PFSK-1 (cell line): ENCODE measurements at regions not wholly inside any gene's neighbourhood (a gene's known extent, or its start where the extent isn't known, plus 50 kb on each side); places are given as distances from the start of the nearest gene placed in this dataset.

ENCODE experiments used
- FOXP2 ChIP-seq: optimal IDR thresholded peaks from 2 replicates; pipeline ENCODE3; 2011; ENCODE audit warnings: borderline replicate concordance, control low read depth, inconsistent platforms; ENCODE audit not compliant: insufficient read depth; ENCODE audit errors: extremely low read length, extremely low read depth
- POLR2AphosphoS5 ChIP-seq: IDR thresholded peaks from 2 replicates; pipeline ENCODE4 v1.6.1; 2012; ENCODE audit warnings: low read depth, mild to moderate bottlenecking, control low read depth, low read length, moderate library complexity
- SIN3A ChIP-seq: IDR thresholded peaks from 2 replicates; pipeline ENCODE4 v1.6.1; 2012; ENCODE audit warnings: mild to moderate bottlenecking, low read length, moderate library complexity, borderline replicate concordance; ENCODE audit not compliant: insufficient read depth
- TAF1 ChIP-seq: IDR thresholded peaks from 2 replicates; pipeline ENCODE4 v1.6.1; 2012; ENCODE audit warnings: low read length, control low read depth, borderline replicate concordance; ENCODE audit not compliant: insufficient read depth
- TF ChIP-seq, protein P1 (sequence below), 2 experiments: IDR thresholded peaks; 2 replicates each; pipeline versions ENCODE4 v1.6.1 to v1.8.0; 2011 to 2012; ENCODE audit warnings: low read depth in 2 of 2, low read length in 2 of 2, control low read depth in 1 of 2, inconsistent platforms in 1 of 2, mild to moderate bottlenecking in 1 of 2, moderate library complexity in 1 of 2; ENCODE audit not compliant: insufficient read depth in 1 of 2

DNA sequence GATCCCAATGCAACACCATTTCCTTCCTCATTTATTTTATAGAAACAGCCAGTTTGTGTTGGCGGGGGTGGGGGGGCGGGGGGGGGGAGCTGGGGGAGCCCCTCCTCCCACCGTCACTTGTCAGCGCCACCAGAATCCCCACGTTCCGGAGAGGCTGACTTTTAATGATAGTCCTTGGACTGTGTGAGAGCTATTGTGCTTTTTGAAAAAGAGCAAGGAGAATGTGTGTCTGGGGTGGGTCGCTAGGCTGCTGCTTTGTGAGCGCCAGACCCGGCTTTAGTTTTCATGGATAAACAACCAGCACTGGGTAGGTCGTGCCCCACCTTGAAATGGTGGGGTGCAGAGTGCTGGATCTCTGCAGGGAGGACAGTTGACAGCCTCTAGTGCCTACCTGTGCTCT lies 135.0 kb upstream of the ONECUT1 start:
- TF ChIP-seq, protein P1, sequence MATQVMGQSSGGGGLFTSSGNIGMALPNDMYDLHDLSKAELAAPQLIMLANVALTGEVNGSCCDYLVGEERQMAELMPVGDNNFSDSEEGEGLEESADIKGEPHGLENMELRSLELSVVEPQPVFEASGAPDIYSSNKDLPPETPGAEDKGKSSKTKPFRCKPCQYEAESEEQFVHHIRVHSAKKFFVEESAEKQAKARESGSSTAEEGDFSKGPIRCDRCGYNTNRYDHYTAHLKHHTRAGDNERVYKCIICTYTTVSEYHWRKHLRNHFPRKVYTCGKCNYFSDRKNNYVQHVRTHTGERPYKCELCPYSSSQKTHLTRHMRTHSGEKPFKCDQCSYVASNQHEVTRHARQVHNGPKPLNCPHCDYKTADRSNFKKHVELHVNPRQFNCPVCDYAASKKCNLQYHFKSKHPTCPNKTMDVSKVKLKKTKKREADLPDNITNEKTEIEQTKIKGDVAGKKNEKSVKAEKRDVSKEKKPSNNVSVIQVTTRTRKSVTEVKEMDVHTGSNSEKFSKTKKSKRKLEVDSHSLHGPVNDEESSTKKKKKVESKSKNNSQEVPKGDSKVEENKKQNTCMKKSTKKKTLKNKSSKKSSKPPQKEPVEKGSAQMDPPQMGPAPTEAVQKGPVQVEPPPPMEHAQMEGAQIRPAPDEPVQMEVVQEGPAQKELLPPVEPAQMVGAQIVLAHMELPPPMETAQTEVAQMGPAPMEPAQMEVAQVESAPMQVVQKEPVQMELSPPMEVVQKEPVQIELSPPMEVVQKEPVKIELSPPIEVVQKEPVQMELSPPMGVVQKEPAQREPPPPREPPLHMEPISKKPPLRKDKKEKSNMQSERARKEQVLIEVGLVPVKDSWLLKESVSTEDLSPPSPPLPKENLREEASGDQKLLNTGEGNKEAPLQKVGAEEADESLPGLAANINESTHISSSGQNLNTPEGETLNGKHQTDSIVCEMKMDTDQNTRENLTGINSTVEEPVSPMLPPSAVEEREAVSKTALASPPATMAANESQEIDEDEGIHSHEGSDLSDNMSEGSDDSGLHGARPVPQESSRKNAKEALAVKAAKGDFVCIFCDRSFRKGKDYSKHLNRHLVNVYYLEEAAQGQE (IDR thresholded peaks at IDR 0.05; ENCODE audit: insufficient read depth in 1 of 2, low read depth in 2 of 2, low read length in 2 of 2) = no peak
- TF ChIP-seq TAF1 (no peak), POLR2AphosphoS5 (no peak), SIN3A (no peak), FOXP2 (no peak)

DNA sequence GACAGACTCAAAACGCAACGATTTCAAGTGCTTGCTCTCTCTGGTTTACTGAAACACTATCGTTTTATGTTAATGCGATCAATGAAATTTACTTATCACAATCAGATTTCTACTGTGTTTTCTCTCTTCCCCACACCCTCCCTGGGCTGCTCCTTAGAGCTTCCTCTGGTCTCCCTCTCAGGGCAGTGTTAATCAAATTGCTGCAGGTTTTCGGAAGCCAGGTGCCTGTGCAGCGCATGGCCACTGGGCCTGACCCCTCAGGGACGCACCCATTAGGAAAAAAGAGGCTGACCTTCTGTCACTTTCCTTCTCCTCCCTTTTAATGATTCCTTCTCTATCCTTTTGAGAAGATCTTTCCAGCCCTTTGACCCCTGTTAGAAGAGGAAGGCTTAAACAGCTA lies 134.5 kb upstream of the ONECUT1 start:
- TF ChIP-seq SIN3A (no peak), POLR2AphosphoS5 (no peak), TAF1 (no peak)
- TF ChIP-seq, protein P1 (IDR thresholded peaks at IDR 0.05; ENCODE audit: insufficient read depth in 1 of 2, low read depth in 2 of 2, low read length in 2 of 2) = no peak

DNA sequence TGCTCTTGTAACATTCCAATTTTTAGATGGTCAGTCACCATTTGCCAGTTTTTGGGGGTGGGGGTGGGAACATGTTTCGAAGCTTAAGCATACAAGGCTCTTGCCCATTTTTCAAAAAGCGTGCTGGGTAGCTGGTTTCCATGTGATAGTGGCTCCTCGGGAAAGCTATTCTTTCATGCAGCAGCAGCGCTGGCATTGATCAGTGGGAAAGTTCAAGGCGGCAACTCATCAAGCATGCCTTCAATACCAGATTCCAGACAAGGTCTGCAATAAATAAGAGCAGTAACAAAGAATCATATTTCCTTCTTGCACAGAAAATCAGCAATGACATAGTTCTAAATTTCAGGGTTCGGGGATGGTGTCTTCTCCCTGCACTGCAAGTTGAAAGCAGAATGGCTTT lies 133.5 kb upstream of the ONECUT1 start:
- TF ChIP-seq TAF1 (no peak), SIN3A (no peak), FOXP2 (no peak), POLR2AphosphoS5 (no peak)
- TF ChIP-seq, protein P1 (IDR thresholded peaks at IDR 0.05; ENCODE audit: insufficient read depth in 1 of 2, low read depth in 2 of 2, low read length in 2 of 2) = no peak

DNA sequence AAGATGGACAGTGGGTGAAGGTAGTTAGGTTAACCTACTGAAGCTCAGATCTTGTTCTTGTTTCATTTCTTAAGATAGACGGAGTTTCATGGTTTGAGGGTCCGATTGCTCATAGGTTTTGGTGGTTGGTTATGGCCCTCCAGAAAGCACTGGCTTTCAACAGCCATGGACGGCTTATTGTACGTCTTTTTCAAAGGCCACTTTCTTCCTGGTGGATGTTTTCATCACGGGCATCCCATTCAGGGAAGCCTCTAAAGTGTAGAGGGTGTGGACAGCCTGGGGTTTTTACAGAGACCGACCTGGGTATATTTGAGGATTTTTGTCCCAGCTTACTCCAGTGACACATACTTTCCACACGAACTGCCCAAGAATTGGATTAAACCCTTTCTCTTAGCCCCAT lies 132.7 kb upstream of the ONECUT1 start:
- no peak for TF ChIP-seq SIN3A
- no peak for TF ChIP-seq POLR2AphosphoS5
- TF ChIP-seq TAF1 = no peak

DNA sequence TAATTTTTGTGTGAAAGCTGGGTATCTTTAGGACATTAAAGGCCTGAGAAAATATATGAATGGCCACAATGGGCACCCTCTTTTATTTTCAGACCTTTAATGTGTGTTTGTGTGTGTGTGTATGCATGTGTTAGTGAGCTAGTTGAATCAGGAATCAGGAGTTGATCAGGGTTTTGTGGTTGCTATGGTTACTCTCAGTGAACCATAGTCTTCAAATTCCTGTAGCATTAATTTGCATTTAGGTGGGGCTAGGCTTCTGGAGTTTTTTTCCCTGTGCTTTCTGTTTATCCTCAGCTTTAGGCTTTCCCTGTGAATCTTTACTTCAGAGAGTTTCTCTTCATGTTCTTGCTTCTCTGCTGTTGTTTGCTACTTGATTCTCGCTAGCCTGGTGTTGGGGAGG lies 122.0 kb upstream of the ONECUT1 start:
- TF ChIP-seq POLR2AphosphoS5 = no peak
- no peak for TF ChIP-seq TAF1
- no peak for TF ChIP-seq SIN3A

DNA sequence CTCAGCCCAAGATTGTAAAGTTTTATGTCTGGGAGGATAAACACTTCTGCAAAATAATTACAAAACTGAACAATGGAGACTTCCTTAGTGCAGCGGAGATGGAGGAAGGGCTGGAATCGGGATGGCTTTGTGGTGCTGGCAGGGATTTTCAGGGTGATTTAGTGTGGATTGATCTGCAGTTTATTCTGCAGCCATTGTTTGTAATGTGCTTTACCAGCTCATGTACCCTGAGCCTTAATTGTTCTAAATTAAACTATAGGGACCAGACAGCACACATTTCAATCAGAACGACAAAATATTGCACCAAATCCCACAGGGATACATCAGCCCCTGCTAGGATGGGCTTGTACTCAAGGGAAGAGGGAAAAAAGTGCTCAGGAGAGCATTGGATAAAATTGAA lies 103.2 kb upstream of the ONECUT1 start:
- TF ChIP-seq TAF1 (no peak), POLR2AphosphoS5 (no peak), SIN3A (no peak), FOXP2 (no peak)
- TF ChIP-seq, protein P1 (IDR thresholded peaks at IDR 0.05; ENCODE audit: insufficient read depth in 1 of 2, low read depth in 2 of 2, low read length in 2 of 2) = no peak
